GM23338 (cell line): ENCODE measurements at regions not wholly inside any gene's neighbourhood (a gene's known extent, or its start where the extent isn't known, plus 50 kb on each side); places are given as distances from the start of the nearest gene placed in this dataset.

Experiments used
- CREB1 ChIP-seq: fragments of 250-450 bp; sonication (Bioruptor Pico); IDR thresholded peaks from 2 replicates; pipeline ENCODE4 v1.5.0; 2020; ENCODE audit warnings: low read depth, mild to moderate bottlenecking, moderate library complexity
- EZH2phosphoT487 ChIP-seq: fragments of 200-600 bp; sonication (generic); IDR thresholded peaks from one replicate; pipeline ENCODE4 v1.8.1; 2018; ENCODE audit warnings: antibody characterized with exemption; ENCODE audit not compliant: unreplicated experiment
- NANOG ChIP-seq: IDR thresholded peaks from 2 replicates; pipeline ENCODE4 v1.6.1; 2016; ENCODE audit warnings: antibody characterized with exemption, borderline replicate concordance
- REST ChIP-seq: IDR thresholded peaks from one replicate; pipeline ENCODE4 v1.6.1; 2018; ENCODE audit warnings: antibody characterized with exemption; ENCODE audit not compliant: unreplicated experiment
- ZNF114 ChIP-seq: fragments of 250-450 bp; sonication (Bioruptor Pico); IDR thresholded peaks from 2 replicates; pipeline ENCODE4 v1.5.0; 2020; ENCODE audit warnings: mild to moderate bottlenecking, moderate library complexity
- ZNF331 ChIP-seq: fragments of 250-450 bp; sonication (Bioruptor Pico); IDR thresholded peaks from 2 replicates; pipeline ENCODE4 v1.5.0; 2020; ENCODE audit warnings: low read depth, mild to moderate bottlenecking, moderate library complexity
- ZNF462 ChIP-seq: fragments of 250-450 bp; sonication (Bioruptor Pico); IDR thresholded peaks from 2 replicates; pipeline ENCODE4 v1.5.0; 2020; ENCODE audit warnings: mild to moderate bottlenecking, moderate library complexity
- TF ChIP-seq, protein P1 (sequence below): IDR thresholded peaks from 2 replicates; pipeline ENCODE4 v1.6.1; 2016; ENCODE audit warnings: antibody characterized with exemption

DNA sequence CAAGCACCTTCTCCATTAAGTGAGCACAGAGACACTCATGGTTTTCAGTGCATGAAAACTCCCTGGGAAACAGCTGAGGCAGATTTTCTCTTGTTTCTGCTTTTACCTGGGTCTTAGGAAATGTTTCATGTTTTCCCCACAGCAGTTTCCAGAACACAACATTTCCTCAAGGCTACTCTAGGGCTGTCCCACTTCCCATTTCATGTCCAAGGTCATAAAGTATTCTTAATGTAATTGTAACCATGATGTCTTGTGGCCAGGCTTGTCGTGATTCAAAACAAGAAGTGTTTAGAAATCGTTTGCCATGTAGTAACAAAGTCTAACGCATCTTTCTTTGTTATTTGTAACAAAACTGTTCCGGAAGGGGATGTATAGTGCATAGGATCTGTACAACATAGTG, 83.8 kb upstream of the NRP1 start (continued):
- TF ChIP-seq ZNF462 (CRISPR knock-in tag) (no peak), EZH2phosphoT487 (no peak), NANOG (no peak), REST (no peak), CREB1 (CRISPR knock-in tag) (no peak), ZNF331 (CRISPR knock-in tag) (no peak), ZNF114 (CRISPR knock-in tag) (no peak)
- TF ChIP-seq, protein P1, sequence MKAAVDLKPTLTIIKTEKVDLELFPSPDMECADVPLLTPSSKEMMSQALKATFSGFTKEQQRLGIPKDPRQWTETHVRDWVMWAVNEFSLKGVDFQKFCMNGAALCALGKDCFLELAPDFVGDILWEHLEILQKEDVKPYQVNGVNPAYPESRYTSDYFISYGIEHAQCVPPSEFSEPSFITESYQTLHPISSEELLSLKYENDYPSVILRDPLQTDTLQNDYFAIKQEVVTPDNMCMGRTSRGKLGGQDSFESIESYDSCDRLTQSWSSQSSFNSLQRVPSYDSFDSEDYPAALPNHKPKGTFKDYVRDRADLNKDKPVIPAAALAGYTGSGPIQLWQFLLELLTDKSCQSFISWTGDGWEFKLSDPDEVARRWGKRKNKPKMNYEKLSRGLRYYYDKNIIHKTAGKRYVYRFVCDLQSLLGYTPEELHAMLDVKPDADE, result no peak
